A673 (cell line): ENCODE measurements at regions not wholly inside any gene's neighbourhood (a gene's known extent, or its start where the extent isn't known, plus 50 kb on each side); places are given as distances from the start of the nearest gene placed in this dataset.
"Not testable (repeated sequence)": the region's sequence is repeated elsewhere in the genome, so short reads cannot be mapped to it uniquely, and the experiment has no call there.

ENCODE experiments used
- EZH2 ChIP-seq: fragments of 200-600 bp; sonication (generic); IDR thresholded peaks from 2 replicates; pipeline ENCODE4 v1.6.1; 2017; ENCODE audit warnings: borderline replicate concordance, low read depth, mild to moderate bottlenecking, mixed read lengths, antibody characterized with exemption, low read length; ENCODE audit not compliant: poor library complexity, severe bottlenecking
- TF ChIP-seq, protein P1 (sequence below): fragments of 300-800, 200-600 bp; sonication (generic); conservative IDR thresholded peaks from 2 replicates; pipeline ENCODE4 v1.5.1; 2017; ENCODE audit warnings: low read depth, mild to moderate bottlenecking, antibody characterized with exemption, low read length, moderate library complexity, mixed read lengths

DNA sequence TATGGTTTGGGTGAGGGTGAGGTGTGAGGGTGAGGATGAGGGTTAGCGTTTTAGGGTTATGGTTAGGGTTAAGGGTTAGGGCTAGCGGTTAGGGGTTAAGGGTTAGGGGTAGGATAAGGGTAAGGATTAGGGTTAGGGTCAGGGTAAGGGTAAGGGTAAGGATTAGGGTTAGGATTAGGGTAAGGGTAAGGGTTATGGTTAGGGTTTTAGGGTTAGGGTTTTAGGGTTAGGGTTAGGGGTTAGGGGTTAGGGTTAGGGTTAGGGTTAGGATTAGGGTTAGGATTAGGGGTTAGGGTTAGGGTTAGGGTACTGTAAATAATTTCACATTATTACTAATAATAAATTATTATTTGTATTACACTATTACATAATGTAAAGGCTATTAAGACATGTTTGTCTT, 359.5 kb downstream of the CACNA1B start:
- TF ChIP-seq, protein P1, sequence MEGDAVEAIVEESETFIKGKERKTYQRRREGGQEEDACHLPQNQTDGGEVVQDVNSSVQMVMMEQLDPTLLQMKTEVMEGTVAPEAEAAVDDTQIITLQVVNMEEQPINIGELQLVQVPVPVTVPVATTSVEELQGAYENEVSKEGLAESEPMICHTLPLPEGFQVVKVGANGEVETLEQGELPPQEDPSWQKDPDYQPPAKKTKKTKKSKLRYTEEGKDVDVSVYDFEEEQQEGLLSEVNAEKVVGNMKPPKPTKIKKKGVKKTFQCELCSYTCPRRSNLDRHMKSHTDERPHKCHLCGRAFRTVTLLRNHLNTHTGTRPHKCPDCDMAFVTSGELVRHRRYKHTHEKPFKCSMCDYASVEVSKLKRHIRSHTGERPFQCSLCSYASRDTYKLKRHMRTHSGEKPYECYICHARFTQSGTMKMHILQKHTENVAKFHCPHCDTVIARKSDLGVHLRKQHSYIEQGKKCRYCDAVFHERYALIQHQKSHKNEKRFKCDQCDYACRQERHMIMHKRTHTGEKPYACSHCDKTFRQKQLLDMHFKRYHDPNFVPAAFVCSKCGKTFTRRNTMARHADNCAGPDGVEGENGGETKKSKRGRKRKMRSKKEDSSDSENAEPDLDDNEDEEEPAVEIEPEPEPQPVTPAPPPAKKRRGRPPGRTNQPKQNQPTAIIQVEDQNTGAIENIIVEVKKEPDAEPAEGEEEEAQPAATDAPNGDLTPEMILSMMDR, result not testable (repeated sequence)
- TF ChIP-seq EZH2, result not testable (repeated sequence)
